HepG2 (cell line): ENCODE measurements at regions not wholly inside any gene's neighbourhood (a gene's known extent, or its start where the extent isn't known, plus 50 kb on each side); places are given as distances from the start of the nearest gene placed in this dataset.
"Not testable (repeated sequence)": the region's sequence is repeated elsewhere in the genome, so short reads cannot be mapped to it uniquely, and the experiment has no call there.

ENCODE experiments used
- ATAC-seq: fragments of 200-7000 bp; cut with Tn5 transposase; 3 replicates; pipeline ENCODE4 v1.9.1; 2020; ENCODE audit warnings: mild to moderate bottlenecking, moderate library complexity
- BruUV-seq: library from RNA; stranded (reverse); fragments of 400-500 nt; replicated peaks from 2 replicates; lab custom pipeline; 2021; lab: Mats Ljungman, UMichigan
- CTCF ChIA-PET: fragments of 300-600 bp; formaldehyde crosslinking; extraction: SDS; loops from one replicate; lab custom pipeline; 2021; ENCODE audit warnings: low total read pairs, inconsistent platforms, low intra/inter-chr PET ratio; lab: Yijun Ruan, JAX
- POLR2A ChIA-PET: fragments of 350-600 bp; sonication (Branson Sonifier 250); formaldehyde crosslinking; loops from one replicate; lab custom pipeline; 2020; ENCODE audit warnings: antibody characterized with exemption, inconsistent platforms; lab: Yijun Ruan, JAX
- DNase-seq: peaks from one replicate; pipeline ENCODE4 v3.0.0-alpha.2; 2015; ENCODE audit warnings: low spot score
- FAIRE-seq: peaks from 3 replicates; lab custom pipeline; 2011; peaks lifted over from hg19 to GRCh38; lab: Jason Lieb, UNC
- H2AFZ ChIP-seq: one replicate; pipeline ENCODE4 v1.6.1; 2011; ENCODE audit warnings: low read length, inconsistent platforms
- H3K27ac ChIP-seq: fragments of 300-600 bp; 3 replicates; pipeline ENCODE4 v1.8.0; 2011; ENCODE audit warnings: mixed run types, mild to moderate bottlenecking, mixed read lengths, low read length, inconsistent platforms; ENCODE audit not compliant: insufficient read depth; ENCODE audit errors: extremely low read length
- H3K27me3 ChIP-seq, 2 experiments: fragments of 200-600 bp in 1 of 2; 2 replicates in 1 of 2; 3 replicates in 1 of 2; pipeline versions ENCODE4 v1.6.0 to v1.8.0; 2011; ENCODE audit warnings: low read length in 2 of 2, mild to moderate bottlenecking in 2 of 2, moderate library complexity in 2 of 2, inconsistent platforms in 1 of 2; ENCODE audit not compliant: insufficient read depth in 2 of 2, control insufficient read depth in 1 of 2
- H3K36me3 ChIP-seq, 2 experiments: fragments of 200-600 bp in 1 of 2; replicated peaks in 1 of 2; 2 replicates in 1 of 2; 3 replicates in 1 of 2; pipeline versions ENCODE4 v1.5.1 to v1.8.0; 2011; ENCODE audit warnings: low read length in 2 of 2, inconsistent platforms in 1 of 2; ENCODE audit not compliant: insufficient read depth in 2 of 2, control insufficient read depth in 1 of 2
- H3K4me1 ChIP-seq: 2 replicates; pipeline ENCODE4 v1.5.1; 2012; ENCODE audit warnings: low read length, inconsistent platforms; ENCODE audit not compliant: insufficient read depth
- H3K4me2 ChIP-seq: 2 replicates; pipeline ENCODE4 v1.6.0; 2011; ENCODE audit warnings: low read depth, low read length, inconsistent platforms
- H3K4me3 ChIP-seq, 3 experiments: fragments of 200-600 bp in 1 of 3; sonication (generic), shearing (Covaris generic) in 1 of 3; replicated peaks in 1 of 3; 2 replicates each; pipeline ENCODE4 v1.5.1; 2011 to 2016; ENCODE audit warnings: low read length in 3 of 3, inconsistent platforms in 2 of 3, low read depth in 2 of 3, mild to moderate bottlenecking in 2 of 3, control low read depth in 1 of 3, mixed read lengths in 1 of 3; ENCODE audit not compliant: insufficient read depth in 1 of 3
- H3K79me2 ChIP-seq: one replicate; pipeline ENCODE4 v1.6.1; 2011; ENCODE audit warnings: low read length, inconsistent platforms; ENCODE audit not compliant: insufficient read depth
- H3K9ac ChIP-seq: 2 replicates; pipeline ENCODE4 v1.6.0; 2011; ENCODE audit warnings: mild to moderate bottlenecking, low read depth, low read length, inconsistent platforms; ENCODE audit not compliant: insufficient read depth
- H3K9me3 ChIP-seq: 2 replicates; pipeline ENCODE4 v1.5.1; 2012; ENCODE audit warnings: mild to moderate bottlenecking, low read length
- H4K20me1 ChIP-seq: 2 replicates; pipeline ENCODE4 v1.6.0; 2011; ENCODE audit warnings: inconsistent platforms, mild to moderate bottlenecking, low read length, moderate library complexity; ENCODE audit not compliant: insufficient read depth
- ATF7 ChIP-seq, 2 experiments: fragments of 450-650 bp in 1 of 2; sonication (generic) in 1 of 2; formaldehyde crosslinking in 1 of 2; IDR thresholded peaks; 2 replicates each; pipeline versions ENCODE4 v1.4.0 to v1.6.1; 2016 to 2020; ENCODE audit warnings: antibody characterized with exemption in 1 of 2, mild to moderate bottlenecking in 1 of 2, missing genetic modification reagents in 1 of 2
- WGBS: methylation state at CpG from one replicate; pipeline ENCODE4 v1.1.6; 2017; ENCODE audit warnings: low lambda C conversion rate; 5-methylcytosine and 5-hydroxymethylcytosine counted together
- in situ Hi-C: cut with HindIII; loops from 2 replicates; pipeline ENCODE4 v1.10.0; 2017; ENCODE audit warnings: low pct_unique_long_range_greater_than_20kb; ENCODE audit not compliant: extremely low pct_ligation_motif_present
- intact Hi-C: fragments of 100-400 bp; cut with micrococcal nuclease; formaldehyde crosslinking; loops from one replicate; pipeline ENCODE4 v1.10.0; 2022; ENCODE audit not compliant: unreplicated experiment
- small RNA-seq, 3 experiments: library from RNA; depleted of rRNA; stranded (forward); fragments of <200 nt; gene quantifications; one replicate each; pipeline ENCODE3, GENCODE V24; 2012; ENCODE audit warnings: low read depth in 2 of 3, low replicate concordance in 1 of 3; ENCODE audit not compliant: insufficient read length in 3 of 3, insufficient read depth in 2 of 3

DNA sequence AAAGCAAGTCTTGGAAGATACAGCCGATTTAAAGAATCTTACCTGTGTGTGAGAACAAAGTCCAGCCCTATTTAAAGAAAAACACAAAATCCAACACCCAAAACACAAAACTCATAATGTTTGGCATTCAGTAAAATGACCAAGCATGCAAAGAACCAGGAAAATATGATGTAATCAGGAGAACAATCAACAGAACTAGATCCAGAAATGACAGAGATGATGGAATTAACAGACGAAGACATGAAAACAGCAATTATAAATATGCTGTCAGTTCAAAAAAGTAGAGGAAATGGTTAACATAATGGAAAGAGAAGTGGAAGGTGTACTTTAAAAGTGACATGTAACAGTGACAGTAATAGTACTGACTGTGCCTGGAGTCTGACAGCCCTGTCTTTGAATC lies 56.1 kb upstream of the ERV3-1 start:
- H3K79me2 ChIP-seq; H3K9me3 ChIP-seq; DNase-seq; H2AFZ ChIP-seq; ATAC-seq; H3K27me3 ChIP-seq; H3K4me3 ChIP-seq; H3K9ac ChIP-seq; intact Hi-C loops; CTCF ChIA-PET; BruUV-seq; in situ Hi-C loops; FAIRE-seq; H3K4me2 ChIP-seq; POLR2A ChIA-PET; H3K27ac ChIP-seq; H4K20me1 ChIP-seq; H3K36me3 ChIP-seq; TF ChIP-seq ATF7 (CRISPR knock-in tag; IDR thresholded peaks at IDR 0.05): not testable (repeated sequence)
- WGBS: 88% methylated on average over 2 of the region's 2 CpGs
- peaks cover 11% of the 10 kb centered on the region for H3K4me1 ChIP-seq
- TF ChIP-seq ATF7 (IDR thresholded peaks at IDR 0.05): peak; percentile 68

DNA sequence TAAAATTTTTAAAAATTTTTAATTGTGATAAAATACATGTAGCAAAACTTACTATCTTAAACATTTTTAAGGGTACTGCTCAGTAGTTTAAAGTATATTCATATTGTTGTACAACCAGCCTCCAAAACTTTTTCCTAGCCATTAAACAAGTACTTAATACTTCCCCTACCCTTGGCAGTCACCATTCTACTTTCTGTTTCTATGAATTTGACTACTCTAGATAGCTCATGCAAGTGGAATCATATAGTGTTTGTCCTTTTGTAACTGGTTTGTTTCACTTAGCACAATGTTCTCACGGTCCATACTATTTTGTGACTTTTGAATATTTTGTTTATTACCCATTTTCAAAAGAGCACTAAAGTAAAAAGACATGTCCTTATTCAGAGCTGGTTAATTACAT lies 52.8 kb upstream of the ERV3-1 start:
- H3K9ac ChIP-seq, H3K36me3 ChIP-seq, ATAC-seq, intact Hi-C loops, H4K20me1 ChIP-seq, H3K79me2 ChIP-seq, H3K9me3 ChIP-seq, FAIRE-seq, in situ Hi-C loops, CTCF ChIA-PET, H3K27me3 ChIP-seq, H3K4me3 ChIP-seq, POLR2A ChIA-PET, DNase-seq, BruUV-seq, H3K27ac ChIP-seq, H2AFZ ChIP-seq, H3K4me2 ChIP-seq: not testable (repeated sequence)
- H3K4me1 ChIP-seq: peaks cover 11% of the 10 kb centered on the region
- whole genome bisulfite sequencing: 95% methylated on average over 1 of the region's 1 CpG

Small RNA genes in the stretch of these regions (small RNA-seq; reads per million reads assigned to genes)
- gene AC104073.1: 0 reads per million in 3 experiments
- 0 reads per million in 3 experiments for gene SNORA15B-1
- 0 reads per million in 3 experiments for gene SNORA22C
